ENCODE measurements at regions not wholly inside any gene's neighbourhood (a gene's known extent, or its start where the extent isn't known, plus 50 kb on each side); places are given as distances from the start of the nearest gene placed in this dataset.

DNA sequence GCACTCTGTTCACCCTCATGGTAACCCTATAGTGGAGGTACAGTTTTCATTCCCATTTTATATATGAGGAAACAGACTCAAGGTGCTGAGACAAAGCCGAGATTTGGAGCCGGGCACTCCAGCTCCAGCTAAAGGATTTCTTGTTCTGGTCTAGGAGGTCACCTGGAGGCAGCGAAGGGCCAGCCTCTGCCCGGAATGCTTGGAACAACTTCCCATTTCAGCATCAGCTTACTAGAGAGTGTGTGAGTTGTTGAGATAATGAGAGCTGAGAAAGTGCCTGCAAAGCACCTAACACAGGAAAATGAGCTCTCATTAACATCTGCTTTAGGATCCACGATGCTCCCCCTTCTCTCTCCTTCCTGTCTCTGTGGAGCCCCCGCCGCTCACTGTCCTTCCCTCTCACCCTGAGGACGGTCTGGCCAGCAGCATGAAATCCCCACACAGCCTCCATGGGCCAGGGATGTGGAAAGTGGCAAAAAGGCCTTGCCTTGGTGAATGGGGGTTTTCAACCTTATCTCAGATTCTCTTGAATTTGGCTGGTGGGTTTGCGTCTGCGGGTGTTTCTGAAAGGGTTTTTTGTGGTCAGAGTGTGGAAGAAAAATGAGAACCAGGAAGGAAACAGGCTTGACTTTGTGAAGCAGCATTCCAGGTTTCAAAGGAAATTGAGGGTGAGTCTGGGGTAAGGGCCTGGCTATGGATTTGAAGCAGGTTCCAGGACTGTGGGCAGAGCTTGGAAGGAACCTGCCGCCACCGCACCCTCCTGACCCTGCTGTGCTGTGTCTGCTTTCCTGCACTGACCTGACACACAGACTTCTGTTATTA lies 178.7 kb downstream of the FOXL1 start:
- no peaks in the 10 kb centered on the region for H3K4me1 ChIP-seq (ENCODE audit: insufficient read depth)
- 56 to 67% (median 60%) methylated on average over 12 of the region's 12 CpGs for WGBS, 3 donors
- TF ChIP-seq, protein P1, sequence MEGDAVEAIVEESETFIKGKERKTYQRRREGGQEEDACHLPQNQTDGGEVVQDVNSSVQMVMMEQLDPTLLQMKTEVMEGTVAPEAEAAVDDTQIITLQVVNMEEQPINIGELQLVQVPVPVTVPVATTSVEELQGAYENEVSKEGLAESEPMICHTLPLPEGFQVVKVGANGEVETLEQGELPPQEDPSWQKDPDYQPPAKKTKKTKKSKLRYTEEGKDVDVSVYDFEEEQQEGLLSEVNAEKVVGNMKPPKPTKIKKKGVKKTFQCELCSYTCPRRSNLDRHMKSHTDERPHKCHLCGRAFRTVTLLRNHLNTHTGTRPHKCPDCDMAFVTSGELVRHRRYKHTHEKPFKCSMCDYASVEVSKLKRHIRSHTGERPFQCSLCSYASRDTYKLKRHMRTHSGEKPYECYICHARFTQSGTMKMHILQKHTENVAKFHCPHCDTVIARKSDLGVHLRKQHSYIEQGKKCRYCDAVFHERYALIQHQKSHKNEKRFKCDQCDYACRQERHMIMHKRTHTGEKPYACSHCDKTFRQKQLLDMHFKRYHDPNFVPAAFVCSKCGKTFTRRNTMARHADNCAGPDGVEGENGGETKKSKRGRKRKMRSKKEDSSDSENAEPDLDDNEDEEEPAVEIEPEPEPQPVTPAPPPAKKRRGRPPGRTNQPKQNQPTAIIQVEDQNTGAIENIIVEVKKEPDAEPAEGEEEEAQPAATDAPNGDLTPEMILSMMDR (IDR thresholded peaks at IDR 0.05), result no peak
- TF ChIP-seq POLR2A (IDR thresholded peaks at IDR 0.05), result no peak
- no peak for TF ChIP-seq EP300 (IDR thresholded peaks at IDR 0.05)
- intact Hi-C loops (cut with DNase I), result no loop called here
- H3K4me3 ChIP-seq, result no peak overlapping the region
- H3K9me3 ChIP-seq, result no peaks in the 10 kb centered on the region
- no peak for DNase-seq
- H3K27me3 ChIP-seq, result no peaks in the 10 kb centered on the region
- no peak overlapping the region for H3K27ac ChIP-seq
- H3K36me3 ChIP-seq, result no peaks in the 10 kb centered on the region

DNA sequence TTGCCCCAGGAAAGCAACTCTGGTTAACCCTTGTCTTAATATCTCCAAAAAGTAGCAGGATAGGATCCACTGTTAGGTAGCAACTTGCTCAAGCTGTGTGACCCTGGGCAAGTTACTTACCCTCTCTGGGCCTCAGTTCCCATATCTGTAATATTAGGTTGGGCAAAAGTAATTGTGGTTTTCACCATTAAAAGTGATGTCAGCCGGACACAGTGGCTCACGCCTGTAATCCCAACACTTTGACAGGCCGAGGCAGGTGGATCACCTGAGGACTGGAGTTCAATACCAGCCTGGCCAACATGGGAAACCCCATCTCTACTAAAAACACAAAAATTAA lies 179.3 kb downstream of the FOXL1 start:
- Histone ChIP-seq H3K4me1 (ENCODE audit: insufficient read depth) (no peaks in the 10 kb centered on the region), H3K4me3 (no peak overlapping the region), H3K27me3 (no peaks in the 10 kb centered on the region), H3K27ac (no peak overlapping the region), H3K36me3 (no peaks in the 10 kb centered on the region), H3K9me3 (no peaks in the 10 kb centered on the region)
- WGBS, 3 donors, result 90 to 98% (median 90%) methylated on average over 3 of the region's 3 CpGs
- no peak for DNase-seq
- intact Hi-C loops (cut with DNase I), result no loop called here
- TF ChIP-seq, protein P1 (IDR thresholded peaks at IDR 0.05), result no peak
- TF ChIP-seq POLR2A (IDR thresholded peaks at IDR 0.05), result no peak
- no peak for TF ChIP-seq EP300 (IDR thresholded peaks at IDR 0.05)

DNA sequence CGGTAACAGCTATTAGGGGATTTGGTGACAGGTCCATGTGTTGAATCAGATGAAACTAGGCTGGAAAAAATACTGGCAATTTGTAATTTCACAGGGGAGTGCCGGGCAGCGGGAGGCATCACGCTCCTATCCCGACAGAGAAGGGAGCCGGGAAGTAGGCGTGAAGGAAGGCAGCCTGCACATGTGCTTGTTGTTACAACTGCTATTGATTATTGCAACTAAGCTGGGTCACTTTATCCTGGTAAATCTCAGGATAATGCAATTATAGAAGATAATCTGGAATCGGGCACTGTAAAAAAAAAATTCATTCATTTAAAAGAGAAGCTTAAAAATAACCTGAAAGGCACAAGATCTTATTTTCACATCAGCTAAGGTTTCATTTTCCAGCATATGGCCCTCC lies 180.6 kb downstream of the FOXL1 start:
- intact Hi-C loops (cut with DNase I), result no loop called here
- H3K27ac ChIP-seq, result no peak overlapping the region
- WGBS, 3 donors, result 63 to 80% (median 74%) methylated on average over 8 of the region's 8 CpGs
- no peak overlapping the region for H3K4me3 ChIP-seq
- no peaks in the 10 kb centered on the region for H3K27me3 ChIP-seq
- DNase-seq, result no peak
- no peaks in the 10 kb centered on the region for H3K36me3 ChIP-seq
- H3K9me3 ChIP-seq, result no peaks in the 10 kb centered on the region
- no peak for TF ChIP-seq EP300 (IDR thresholded peaks at IDR 0.05)
- no peaks in the 10 kb centered on the region for H3K4me1 ChIP-seq (ENCODE audit: insufficient read depth)

DNA sequence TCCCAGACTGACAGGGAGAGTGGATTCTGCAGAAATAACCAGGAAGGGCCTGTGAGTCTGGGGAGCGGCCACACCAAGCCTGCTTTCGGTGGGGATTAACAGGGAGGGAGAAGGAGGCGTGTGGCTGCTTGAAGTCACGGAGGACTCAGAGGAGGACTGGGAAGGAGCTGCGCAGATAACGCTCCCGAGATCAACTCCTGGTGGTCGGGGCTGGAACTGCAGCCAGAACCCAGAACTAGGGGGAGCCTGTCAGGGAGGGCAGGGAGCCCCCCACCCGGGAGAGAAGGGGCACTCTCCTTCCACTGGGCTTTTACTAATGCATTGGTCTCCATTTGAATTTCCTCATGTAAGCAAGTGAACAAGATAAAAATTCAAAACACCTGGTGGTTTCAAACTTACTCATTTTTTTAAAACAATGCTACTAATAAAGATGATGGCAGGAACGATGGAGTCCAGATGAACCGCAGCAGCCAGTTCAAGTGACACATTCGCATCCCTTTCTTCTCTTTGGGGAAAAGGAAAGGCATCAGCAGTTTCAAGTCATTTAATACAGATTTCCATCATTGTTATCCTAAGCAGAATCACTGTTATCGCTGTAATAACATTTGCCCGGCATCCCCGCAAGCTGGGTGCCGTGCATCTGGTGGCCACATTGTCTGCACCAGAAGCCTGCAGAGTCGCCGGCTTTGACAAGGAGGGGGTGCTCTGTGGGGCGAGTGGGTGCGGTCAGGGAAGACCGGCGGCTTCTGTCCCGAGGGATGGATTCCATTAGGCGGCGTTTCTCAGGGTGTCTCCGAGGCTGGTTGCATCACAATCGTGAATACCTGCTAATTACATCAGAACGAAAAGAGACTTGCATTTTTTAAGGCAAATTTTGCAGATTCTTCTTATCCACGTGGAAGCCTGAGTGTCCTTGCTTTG lies 183.0 kb downstream of the FOXL1 start:
- intact Hi-C loops (cut with DNase I), result loop anchor here in 1 of 4 donors (5.0 kb wide), 2 partner anchors 189 to 1046 kb away; no protein-coding TSS in a partner anchor
- 8 to 15% (median 9%) methylated on average over 29 of the region's 29 CpGs for WGBS, 3 donors
- Histone ChIP-seq H3K4me3 (no peak overlapping the region), H3K27me3 (no peaks in the 10 kb centered on the region), H3K9me3 (no peaks in the 10 kb centered on the region), H3K27ac (no peak overlapping the region), H3K36me3 (no peaks in the 10 kb centered on the region), H3K4me1 (ENCODE audit: insufficient read depth) (no peaks in the 10 kb centered on the region)
- TF ChIP-seq, protein P1 (IDR thresholded peaks at IDR 0.05), result no peak
- TF ChIP-seq POLR2A (IDR thresholded peaks at IDR 0.05) (no peak), EP300 (IDR thresholded peaks at IDR 0.05) (no peak)
- DNase-seq, result no peak

All from ovary (tissue), 7 donors.